ENCODE measurements at regions not wholly inside any gene's neighbourhood (a gene's known extent, or its start where the extent isn't known, plus 50 kb on each side); places are given as distances from the start of the nearest gene placed in this dataset.

GRCh38 chr6:6723921-6724538 is 135.5 kb downstream of the LY86 start:
- Histone ChIP-seq H2BK120ac (ENCODE audit: low read depth, low read length, poor library complexity, severe bottlenecking) (no peak overlapping the region), H4K91ac (ENCODE audit: insufficient read length, low read depth, low read length) (no peak overlapping the region), H2AK5ac (ENCODE audit: insufficient read length, low read length) (no peak overlapping the region), H3K4ac (ENCODE audit: low read depth, low read length) (no peak overlapping the region), H3K4me1 (ENCODE audit: insufficient read depth, low read length) (peaks cover 4% of the 10 kb centered on the region; the same call in 1 of the 2 replicates), H2BK12ac (ENCODE audit: insufficient read length, low read depth, low read length) (no peak overlapping the region), H3K79me2 (ENCODE audit: insufficient read depth, low read length) (no peaks in the 10 kb centered on the region), H4K5ac (ENCODE audit: insufficient read length, low read depth, low read length) (no peak overlapping the region), H3K23ac (ENCODE audit: insufficient read length, low read depth, low read length) (no peak overlapping the region), H4K20me1 (ENCODE audit: control insufficient read depth, insufficient read depth, insufficient read length) (no peaks in the 10 kb centered on the region), H3K14ac (ENCODE audit: insufficient read depth, low read length) (peak overlapping the region; percentile 36), H3K56ac (ENCODE audit: insufficient read length, low read depth, low read length) (no peak overlapping the region), H3K79me1 (ENCODE audit: insufficient read depth, low read depth, low read length, poor library complexity, severe bottlenecking) (no peaks in the 10 kb centered on the region), H3K27ac (ENCODE audit: insufficient read length, low read depth, low read length) (no peak overlapping the region), H3K27me3 (ENCODE audit: insufficient read depth, low read length) (no peaks in the 10 kb centered on the region), H3T11ph (ENCODE audit: low read length) (no peak overlapping the region), H2BK15ac (ENCODE audit: low read depth, low read length) (no peak overlapping the region), H2BK20ac (ENCODE audit: low read depth, low read length, poor library complexity, severe bottlenecking) (no peak overlapping the region), H3K9me3 (ENCODE audit: control insufficient read depth, low read depth, low read length) (no peaks in the 10 kb centered on the region), H4K8ac (replicated peaks; ENCODE audit: insufficient read length, low read depth, low read length) (no peak overlapping the region), H3K23me2 (ENCODE audit: insufficient read length, low read depth, low read length, poor library complexity, severe bottlenecking) (peaks cover 5% of the 10 kb centered on the region), H3K18ac (ENCODE audit: insufficient read length, low read depth, low read length) (peak overlapping the region; percentile 31), H3K4me2 (ENCODE audit: insufficient read depth, insufficient read length, low read length) (no peak overlapping the region), H3K9ac (ENCODE audit: extremely low read depth, insufficient read length, low read length) (no peak overlapping the region), H2AFZ (ENCODE audit: low read length) (no peak overlapping the region), H2BK5ac (ENCODE audit: insufficient read length, low read length) (no peak overlapping the region)
- Mint-ChIP-seq H3K27ac (peak overlapping the region in 2 of 3 experiments; percentile 62 to 89; a peak in 2 of 7 replicates), H3K4me3 (peak overlapping the region; percentile 27 to 50; a peak in 3 of 5 replicates), H3K9me3 (no peaks in the 10 kb centered on the region), H3K4me1 (peaks cover 51 to 54% of the 10 kb centered on the region in 2 experiments), H3K27me3 (ENCODE audit: low read depth) (peaks cover 29% of the 10 kb centered on the region), H3K36me3 (ENCODE audit: insufficient read depth in 1 of 3, low read depth in 3 of 3) (no peaks in the 10 kb centered on the region; a peak in 1 of 7 replicates)
- DNase-seq, result no peak
- no CpG with 5 or more reads among the region's 16 CpGs for WGBS (ENCODE audit: extremely low coverage, insufficient read length, low lambda C conversion rate)
- no peak for TF ChIP-seq CTCF (conservative IDR thresholded peaks at IDR 0.05)
